T-helper 2 cell treated with Interferon-gamma antibody and Interleukin-4, amounts not matched to agents 5 μg/mL and 100 μg/mL, for 36 hours (primary cell): ENCODE measurements at regions not wholly inside any gene's neighbourhood (a gene's known extent, or its start where the extent isn't known, plus 50 kb on each side); places are given as distances from the start of the nearest gene placed in this dataset.
"Not testable (repeated sequence)": the region's sequence is repeated elsewhere in the genome, so short reads cannot be mapped to it uniquely, and the experiment has no call there.

Experiments
- DNase-seq: peaks from one replicate; pipeline ENCODE4 v3.0.0; 2021; ENCODE audit warnings: low spot score
- H3K27ac Mint-ChIP-seq: one replicate; pipeline ENCODE4 v1.8.0; 2021; ENCODE audit warnings: mild to moderate bottlenecking, mixed read lengths
- H3K27me3 Mint-ChIP-seq: one replicate; pipeline ENCODE4 v1.8.0; 2021; ENCODE audit warnings: low read depth, mixed read lengths
- H3K36me3 Mint-ChIP-seq: one replicate; pipeline ENCODE4 v1.8.0; 2021; ENCODE audit warnings: low read depth, mixed read lengths
- H3K4me1 Mint-ChIP-seq: one replicate; pipeline ENCODE4 v1.8.0; 2021; ENCODE audit warnings: low read depth, mixed read lengths
- H3K4me3 Mint-ChIP-seq: one replicate; pipeline ENCODE4 v1.8.0; 2022; ENCODE audit warnings: mild to moderate bottlenecking, moderate library complexity, mixed read lengths
- H3K9me3 Mint-ChIP-seq: one replicate; pipeline ENCODE4 v1.8.0; 2021; ENCODE audit warnings: mixed read lengths

DNA sequence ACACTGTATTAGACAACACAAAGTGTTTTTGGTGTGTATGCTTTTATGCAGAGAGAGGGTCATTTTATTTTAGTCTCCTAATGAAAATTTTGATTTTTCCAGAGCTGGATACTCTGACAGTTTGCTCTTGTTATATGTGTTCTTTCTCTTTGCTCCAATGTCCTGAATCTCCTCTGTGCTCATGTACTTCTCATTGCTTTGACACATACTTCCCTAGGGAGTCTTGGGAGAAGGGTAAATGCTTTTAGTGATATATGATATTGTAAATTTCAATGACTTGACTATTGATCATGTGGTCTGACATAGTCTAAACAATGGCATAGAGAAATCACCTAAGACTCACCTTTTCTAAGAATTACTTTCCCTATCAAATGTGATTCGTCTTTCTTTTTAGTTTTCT is 972.6 kb upstream of the EDIL3 start:
- no peaks in the 10 kb centered on the region for H3K9me3 Mint-ChIP-seq
- no peak overlapping the region for H3K4me3 Mint-ChIP-seq
- no peaks in the 10 kb centered on the region for H3K36me3 Mint-ChIP-seq
- H3K4me1 Mint-ChIP-seq: no peaks in the 10 kb centered on the region
- H3K27ac Mint-ChIP-seq: no peak overlapping the region
- H3K27me3 Mint-ChIP-seq: no peaks in the 10 kb centered on the region
- DNase-seq: no peak

GRCh38 chr5:85375525-85375924 is 990.8 kb upstream of the EDIL3 start:
- Mint-ChIP-seq H3K27ac (no peak overlapping the region), H3K4me1 (no peaks in the 10 kb centered on the region), H3K36me3 (no peaks in the 10 kb centered on the region), H3K9me3 (no peaks in the 10 kb centered on the region), H3K27me3 (no peaks in the 10 kb centered on the region), H3K4me3 (no peak overlapping the region)
- DNase-seq: no peak

GRCh38 chr5:85388770-85389169 is 1004.1 kb upstream of the EDIL3 start:
- Mint-ChIP-seq H3K36me3 (no peaks in the 10 kb centered on the region), H3K9me3 (peaks cover 15% of the 10 kb centered on the region), H3K4me3 (no peak overlapping the region), H3K27me3 (no peaks in the 10 kb centered on the region), H3K27ac (no peak overlapping the region), H3K4me1 (no peaks in the 10 kb centered on the region)
- no peak for DNase-seq

GRCh38 chr5:85392309-85392708 is 1007.6 kb upstream of the EDIL3 start:
- not testable (repeated sequence) for H3K27ac Mint-ChIP-seq, H3K4me3 Mint-ChIP-seq, H3K36me3 Mint-ChIP-seq, H3K27me3 Mint-ChIP-seq, H3K9me3 Mint-ChIP-seq, H3K4me1 Mint-ChIP-seq, DNase-seq

DNA sequence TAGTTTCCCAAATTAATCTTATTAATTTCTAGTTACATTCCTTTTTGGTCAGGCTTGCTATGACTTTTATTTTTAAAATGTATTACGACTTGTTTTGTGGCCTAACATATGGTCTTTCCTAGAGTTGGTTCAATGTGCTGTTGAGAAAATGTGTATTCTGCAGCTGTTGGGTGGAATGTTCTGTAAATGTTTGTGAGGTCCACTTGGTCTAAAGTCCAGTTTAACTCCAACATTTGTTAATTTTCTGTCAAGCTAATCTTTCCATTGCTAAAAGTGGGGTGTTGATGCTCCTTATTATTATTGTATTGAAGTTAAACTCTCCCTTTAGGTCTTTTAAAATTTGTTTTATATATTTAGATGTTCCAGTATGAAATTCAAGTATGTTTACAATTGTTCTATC is 1010.8 kb upstream of the EDIL3 start:
- Mint-ChIP-seq H3K36me3 (no peaks in the 10 kb centered on the region), H3K4me3 (no peak overlapping the region), H3K27me3 (no peaks in the 10 kb centered on the region), H3K9me3 (peaks cover 3% of the 10 kb centered on the region), H3K27ac (no peak overlapping the region), H3K4me1 (no peaks in the 10 kb centered on the region)
- DNase-seq: no peak

GRCh38 chr5:85397451-85397850 is 1012.8 kb upstream of the EDIL3 start:
- Mint-ChIP-seq H3K4me3 (no peak overlapping the region), H3K27ac (no peak overlapping the region), H3K27me3 (no peaks in the 10 kb centered on the region), H3K4me1 (no peaks in the 10 kb centered on the region), H3K36me3 (no peaks in the 10 kb centered on the region), H3K9me3 (peaks cover 2% of the 10 kb centered on the region)
- no peak for DNase-seq

DNA sequence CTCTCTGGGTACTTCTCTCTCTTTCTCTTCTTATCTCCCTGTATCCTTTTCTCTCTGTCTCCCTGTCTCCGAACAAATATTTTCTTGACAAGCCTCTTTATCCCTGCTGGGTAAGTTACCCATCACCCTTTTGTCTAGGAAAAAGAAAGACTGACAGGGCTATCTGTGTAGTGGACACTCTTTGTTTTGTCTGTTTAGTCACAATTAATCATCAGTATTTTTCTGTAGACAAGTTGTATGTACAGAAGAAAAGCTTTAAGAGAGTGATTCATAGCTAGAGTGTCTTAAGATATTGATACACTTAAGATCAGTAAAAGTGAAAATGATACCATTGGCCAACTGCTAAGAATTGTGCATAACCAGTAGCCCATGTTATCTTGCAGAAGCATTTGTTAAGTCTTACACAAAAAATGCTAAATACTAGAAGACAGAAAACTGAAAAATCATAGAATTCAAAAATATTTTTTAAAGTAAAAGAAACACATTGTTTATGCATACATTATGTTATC is 1043.8 kb upstream of the EDIL3 start:
- no peaks in the 10 kb centered on the region for H3K4me1 Mint-ChIP-seq
- H3K27me3 Mint-ChIP-seq: no peaks in the 10 kb centered on the region
- no peak overlapping the region for H3K27ac Mint-ChIP-seq
- H3K36me3 Mint-ChIP-seq: no peaks in the 10 kb centered on the region
- peaks cover 17% of the 10 kb centered on the region for H3K9me3 Mint-ChIP-seq
- DNase-seq: no peak
- no peak overlapping the region for H3K4me3 Mint-ChIP-seq

DNA sequence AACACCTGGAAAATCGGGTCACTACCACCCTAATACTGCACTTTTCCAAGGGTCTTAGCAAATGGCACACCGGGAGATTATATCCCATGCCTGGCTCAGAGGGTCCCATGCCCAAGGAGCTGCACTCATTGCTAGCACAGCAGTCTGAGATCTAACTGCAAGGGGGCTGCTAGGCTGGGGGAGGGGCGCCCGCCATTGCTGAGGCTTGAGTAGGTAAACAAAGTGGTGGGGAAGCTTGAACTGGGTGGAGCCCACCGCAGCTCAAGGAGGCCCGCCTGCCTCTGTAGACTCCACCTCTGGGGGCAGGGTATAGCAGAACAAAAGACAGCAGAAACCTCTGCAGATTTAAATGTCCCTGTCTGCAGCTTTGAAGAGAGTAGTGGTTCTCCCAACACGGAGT is 1047.0 kb upstream of the EDIL3 start:
- H3K27ac Mint-ChIP-seq, H3K4me3 Mint-ChIP-seq, DNase-seq, H3K4me1 Mint-ChIP-seq, H3K27me3 Mint-ChIP-seq, H3K36me3 Mint-ChIP-seq: not testable (repeated sequence)
- H3K9me3 Mint-ChIP-seq: peaks cover 30% of the 10 kb centered on the region

GRCh38 chr5:85441156-85441555 is 1056.5 kb upstream of the EDIL3 start:
- H3K4me1 Mint-ChIP-seq: no peaks in the 10 kb centered on the region
- no peaks in the 10 kb centered on the region for H3K36me3 Mint-ChIP-seq
- no peak overlapping the region for H3K27ac Mint-ChIP-seq
- H3K4me3 Mint-ChIP-seq: no peak overlapping the region
- no peaks in the 10 kb centered on the region for H3K27me3 Mint-ChIP-seq
- DNase-seq: no peak
- H3K9me3 Mint-ChIP-seq: peaks cover 11% of the 10 kb centered on the region

DNA sequence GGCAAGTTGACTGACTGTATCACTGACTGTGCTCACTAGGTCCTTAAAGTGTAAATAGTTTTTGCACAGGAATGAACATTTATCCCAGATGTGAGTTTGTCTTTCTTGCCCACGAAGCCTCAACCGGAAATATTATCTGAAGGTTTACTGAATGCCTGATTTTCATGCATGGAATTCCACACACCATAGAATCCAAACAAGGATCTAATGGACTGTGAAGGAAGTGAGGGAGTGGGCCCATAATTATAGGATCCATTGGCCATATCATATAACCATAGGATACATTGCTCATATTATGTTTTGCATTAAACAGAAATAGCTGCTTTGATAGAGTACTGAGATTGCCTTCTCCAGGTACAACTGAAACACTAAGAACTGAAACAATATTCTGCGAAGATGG is 1057.2 kb upstream of the EDIL3 start:
- H3K27me3 Mint-ChIP-seq: no peaks in the 10 kb centered on the region
- DNase-seq: no peak
- H3K36me3 Mint-ChIP-seq: no peaks in the 10 kb centered on the region
- H3K9me3 Mint-ChIP-seq: peaks cover 11% of the 10 kb centered on the region
- no peak overlapping the region for H3K27ac Mint-ChIP-seq
- H3K4me3 Mint-ChIP-seq: no peak overlapping the region
- no peaks in the 10 kb centered on the region for H3K4me1 Mint-ChIP-seq

GRCh38 chr5:85452322-85453025 is 1067.8 kb upstream of the EDIL3 start:
- no peak for DNase-seq
- Mint-ChIP-seq H3K27me3 (no peaks in the 10 kb centered on the region), H3K4me1 (no peaks in the 10 kb centered on the region), H3K27ac (no peak overlapping the region), H3K9me3 (peaks cover 28% of the 10 kb centered on the region), H3K4me3 (no peak overlapping the region), H3K36me3 (no peaks in the 10 kb centered on the region)

DNA sequence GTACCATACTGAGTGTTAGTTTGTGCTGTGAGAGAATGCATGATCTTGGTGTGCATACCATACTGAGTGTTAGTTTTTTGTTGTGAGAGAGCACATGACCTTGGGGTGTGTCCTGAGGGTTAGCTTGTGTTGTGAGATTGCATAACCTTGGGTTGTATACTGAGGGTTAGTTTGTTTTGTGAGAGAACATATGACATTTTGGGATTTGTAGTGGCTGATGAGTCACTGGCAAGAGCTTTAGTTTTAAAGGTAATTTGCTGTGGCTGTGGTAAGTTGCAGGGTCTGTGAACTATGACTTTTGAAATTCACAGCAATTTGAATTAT is 1068.3 kb upstream of the EDIL3 start:
- Mint-ChIP-seq H3K9me3 (peaks cover 26% of the 10 kb centered on the region), H3K4me3 (no peak overlapping the region), H3K27ac (no peak overlapping the region), H3K27me3 (no peaks in the 10 kb centered on the region), H3K36me3 (no peaks in the 10 kb centered on the region), H3K4me1 (no peaks in the 10 kb centered on the region)
- DNase-seq: no peak

DNA sequence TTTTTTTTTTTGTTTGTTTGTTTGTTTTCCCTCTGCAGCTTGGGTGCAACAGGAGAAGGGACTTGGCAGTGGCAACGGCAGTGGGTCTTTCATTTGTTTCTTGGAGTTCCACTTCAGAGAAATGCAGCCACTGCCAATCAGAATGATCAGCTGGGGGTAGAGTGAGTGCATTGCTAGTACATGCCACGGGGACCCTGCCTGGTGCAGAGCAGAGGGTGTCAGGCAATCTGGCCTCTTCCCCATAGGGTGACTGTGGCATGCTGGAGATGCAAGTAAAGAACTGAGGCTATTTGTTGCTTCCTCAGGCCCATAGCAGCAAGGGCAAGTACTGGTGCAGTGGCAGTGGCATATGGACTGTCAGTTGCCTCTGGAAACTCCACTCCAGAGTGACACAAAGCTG is 1073.6 kb upstream of the EDIL3 start:
- peaks cover 33% of the 10 kb centered on the region for H3K9me3 Mint-ChIP-seq

GRCh38 chr5:85462957-85463356 is 1078.3 kb upstream of the EDIL3 start:
- Mint-ChIP-seq H3K9me3 (peaks cover 30% of the 10 kb centered on the region), H3K27ac (no peak overlapping the region), H3K36me3 (no peaks in the 10 kb centered on the region), H3K27me3 (no peaks in the 10 kb centered on the region), H3K4me3 (no peak overlapping the region), H3K4me1 (no peaks in the 10 kb centered on the region)
- DNase-seq: no peak

More for the DNA sequence above, 1073.6 kb upstream of the EDIL3 start:
- Mint-ChIP-seq H3K27ac (no peak overlapping the region), H3K4me1 (no peaks in the 10 kb centered on the region), H3K36me3 (no peaks in the 10 kb centered on the region), H3K27me3 (no peaks in the 10 kb centered on the region), H3K4me3 (no peak overlapping the region)
- DNase-seq: no peak

DNA sequence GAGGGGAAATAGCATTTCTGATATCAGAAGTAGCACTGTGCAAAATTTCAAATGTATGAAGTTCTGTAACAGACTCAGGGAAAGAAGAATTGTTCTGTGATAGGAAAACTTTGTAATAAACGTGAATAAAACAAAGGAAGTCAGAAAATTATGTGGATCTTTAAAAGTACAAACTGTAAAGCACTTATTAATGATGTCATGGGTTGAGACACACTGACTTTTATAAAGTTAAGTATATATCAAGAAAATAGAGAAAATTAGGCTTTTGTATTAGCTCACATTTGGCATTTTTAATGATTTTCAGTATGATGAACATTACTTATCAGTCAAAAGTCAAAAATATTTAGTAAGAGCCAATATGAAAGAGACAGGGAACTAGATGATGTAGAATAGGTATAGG is 1081.7 kb upstream of the EDIL3 start:
- no peaks in the 10 kb centered on the region for H3K36me3 Mint-ChIP-seq
- H3K9me3 Mint-ChIP-seq: peaks cover 33% of the 10 kb centered on the region
- H3K4me3 Mint-ChIP-seq: no peak overlapping the region
- no peak overlapping the region for H3K27ac Mint-ChIP-seq
- H3K4me1 Mint-ChIP-seq: no peaks in the 10 kb centered on the region
- no peaks in the 10 kb centered on the region for H3K27me3 Mint-ChIP-seq
- no peak for DNase-seq
